DMS79 treated with DMSO at 0.1 percent for 48 hours (cell line): ENCODE measurements at regions not wholly inside any gene's neighbourhood (a gene's known extent, or its start where the extent isn't known, plus 50 kb on each side); places are given as distances from the start of the nearest gene placed in this dataset.

Experiments used
- DNase-seq: peaks from one replicate; lab custom pipeline; 2025; lab: John Stamatoyannopoulos, UW

DNA sequence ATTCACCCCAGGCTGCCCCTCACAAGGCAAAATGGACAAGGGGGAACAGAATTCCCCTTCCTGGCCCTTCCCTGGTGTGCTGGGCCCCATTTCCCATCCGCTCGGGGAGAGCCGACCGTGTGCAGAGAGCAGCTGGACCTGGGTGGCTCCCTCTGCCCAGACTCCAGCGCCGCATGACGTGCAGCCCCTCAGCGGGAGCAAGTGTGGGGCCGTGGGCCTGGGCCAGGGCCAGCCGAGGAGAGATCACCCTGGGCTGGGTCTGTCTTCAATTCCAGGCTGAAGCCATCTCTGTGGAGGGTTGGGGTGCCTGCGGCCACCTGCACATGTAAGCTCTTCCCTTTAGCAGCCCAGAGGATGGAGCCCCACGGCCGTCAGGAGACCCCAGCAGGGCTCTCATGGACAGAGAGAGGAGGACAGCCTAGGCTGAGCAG, 241.8 kb downstream of the TTLL2 start:
- DNase-seq: no peak

DNA sequence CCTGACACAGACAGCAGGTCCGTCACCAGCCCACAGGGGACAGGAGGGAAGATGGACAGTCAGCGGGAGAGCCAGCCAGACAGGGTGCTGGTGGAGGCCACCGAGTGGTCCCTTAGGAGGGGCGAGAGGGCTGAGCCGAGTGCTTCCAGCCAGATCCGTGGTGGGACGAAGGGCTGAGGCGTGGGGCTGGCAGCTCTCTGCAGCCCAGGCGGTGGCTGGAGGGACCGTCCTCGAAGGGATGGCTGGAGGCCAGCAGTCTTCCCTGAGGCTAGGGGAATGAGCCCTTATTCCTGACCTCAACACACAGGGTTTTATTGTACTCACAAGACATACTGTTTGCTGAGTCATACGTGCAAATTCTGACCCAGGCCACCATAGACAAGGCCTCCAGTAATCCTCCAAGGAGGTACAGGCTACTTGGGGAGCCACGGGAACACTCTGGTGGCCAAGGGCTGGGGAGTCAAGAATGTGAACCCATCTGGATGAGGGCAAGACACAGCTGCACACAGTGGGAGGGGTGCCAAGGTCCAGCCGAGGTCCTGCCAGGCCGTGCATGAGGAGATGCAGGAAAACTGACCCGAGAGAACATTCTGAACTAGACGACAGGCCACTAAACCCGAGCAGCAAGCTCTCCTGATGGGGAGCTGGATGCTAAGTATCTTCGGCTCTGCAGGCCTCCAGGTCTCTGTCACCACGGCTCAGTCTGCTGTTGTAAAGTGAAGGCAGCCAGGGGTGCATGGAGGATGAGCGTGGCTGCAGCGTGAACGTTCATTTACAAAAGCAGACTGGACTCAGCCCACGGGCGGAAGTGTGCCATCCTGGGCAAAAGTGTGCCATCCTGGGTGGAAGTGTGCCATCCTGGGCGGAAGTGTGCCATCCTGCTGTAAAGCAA, 242.5 kb downstream of the TTLL2 start:
- no peak for DNase-seq

DNA sequence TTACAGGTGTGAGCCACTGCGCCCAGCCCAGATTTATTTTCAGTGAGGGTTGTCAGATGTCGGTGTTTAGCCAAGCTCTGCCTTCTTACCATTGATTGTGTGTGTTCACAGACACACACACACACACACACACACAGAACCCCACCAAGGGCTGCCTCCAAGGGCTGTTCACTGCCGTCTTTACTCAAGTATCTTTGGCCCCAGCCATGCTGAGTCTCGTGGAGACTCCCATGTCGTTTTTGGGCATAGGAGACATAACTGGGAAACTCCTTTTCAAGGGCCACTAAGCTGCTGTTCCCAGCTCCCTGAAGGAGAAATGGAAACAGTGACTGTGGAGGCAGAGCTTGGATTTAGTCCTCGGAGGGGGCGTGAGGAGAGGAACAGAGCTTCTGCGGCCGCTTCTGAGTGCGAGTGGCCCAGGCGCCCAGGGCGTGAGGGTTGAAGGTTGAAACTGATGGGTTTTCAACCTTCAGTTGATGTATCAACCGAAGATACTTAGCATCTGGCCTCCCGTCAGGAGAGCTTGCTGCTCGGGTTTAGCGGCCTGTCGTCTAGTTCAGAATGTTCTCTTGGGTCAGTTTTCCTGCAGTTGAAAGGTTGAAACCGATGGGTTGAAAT, 243.6 kb downstream of the TTLL2 start:
- no peak for DNase-seq

DNA sequence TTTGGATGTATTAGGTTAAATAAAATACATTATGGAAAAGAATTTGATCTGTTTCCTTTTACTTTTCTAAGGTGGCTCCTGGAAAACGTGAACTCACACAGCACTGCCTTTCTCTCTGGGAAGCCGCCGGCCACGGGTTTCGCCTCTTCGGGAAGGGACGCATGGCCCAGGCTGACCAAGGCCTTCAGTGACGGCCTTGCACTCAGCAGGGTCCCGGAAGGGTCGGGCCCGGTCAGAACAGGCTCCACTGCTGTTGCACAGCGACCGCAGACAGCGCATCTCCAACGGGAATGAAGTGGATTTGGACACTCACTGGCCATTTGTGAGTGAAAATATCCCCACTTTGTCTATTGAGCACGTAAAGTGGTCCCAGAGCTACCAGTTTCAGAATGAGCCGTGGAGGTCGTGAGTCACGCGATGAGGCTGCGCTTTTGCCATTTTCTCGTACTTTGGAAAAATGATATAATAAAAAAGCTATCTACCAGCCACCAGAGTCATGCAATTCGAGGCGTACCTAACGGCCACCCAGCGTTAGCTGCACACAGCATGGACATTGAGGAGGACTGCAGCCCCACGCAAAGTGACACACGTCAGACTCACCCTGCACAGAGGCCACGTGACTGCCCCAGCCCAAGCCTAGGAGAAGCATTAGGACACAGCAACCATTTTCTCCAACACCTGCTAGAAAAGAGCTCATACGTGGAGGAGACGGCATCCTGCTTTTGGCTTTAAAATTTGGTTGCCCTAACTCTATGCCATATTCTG, 244.3 kb downstream of the TTLL2 start:
- no peak for DNase-seq

DNA sequence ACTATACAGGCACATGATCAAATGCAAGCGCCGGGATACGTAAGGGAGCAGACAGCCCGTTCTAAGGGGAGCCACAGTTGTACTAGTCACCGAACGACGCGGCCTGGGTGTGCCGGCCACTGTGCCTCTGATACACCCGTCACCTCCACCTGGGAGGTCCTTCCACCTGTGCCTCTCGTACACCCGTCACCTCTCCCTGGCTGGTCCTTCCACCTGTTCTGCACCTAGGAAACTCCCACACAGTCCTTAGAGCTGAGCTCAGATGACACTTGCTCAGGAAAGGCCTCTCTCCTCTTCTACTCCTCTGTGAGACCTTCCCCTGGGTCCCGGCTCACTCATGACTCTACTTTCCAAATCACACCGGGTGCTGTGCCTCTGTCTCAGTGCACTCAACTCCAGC, 245.0 kb downstream of the TTLL2 start:
- no peak for DNase-seq

DNA sequence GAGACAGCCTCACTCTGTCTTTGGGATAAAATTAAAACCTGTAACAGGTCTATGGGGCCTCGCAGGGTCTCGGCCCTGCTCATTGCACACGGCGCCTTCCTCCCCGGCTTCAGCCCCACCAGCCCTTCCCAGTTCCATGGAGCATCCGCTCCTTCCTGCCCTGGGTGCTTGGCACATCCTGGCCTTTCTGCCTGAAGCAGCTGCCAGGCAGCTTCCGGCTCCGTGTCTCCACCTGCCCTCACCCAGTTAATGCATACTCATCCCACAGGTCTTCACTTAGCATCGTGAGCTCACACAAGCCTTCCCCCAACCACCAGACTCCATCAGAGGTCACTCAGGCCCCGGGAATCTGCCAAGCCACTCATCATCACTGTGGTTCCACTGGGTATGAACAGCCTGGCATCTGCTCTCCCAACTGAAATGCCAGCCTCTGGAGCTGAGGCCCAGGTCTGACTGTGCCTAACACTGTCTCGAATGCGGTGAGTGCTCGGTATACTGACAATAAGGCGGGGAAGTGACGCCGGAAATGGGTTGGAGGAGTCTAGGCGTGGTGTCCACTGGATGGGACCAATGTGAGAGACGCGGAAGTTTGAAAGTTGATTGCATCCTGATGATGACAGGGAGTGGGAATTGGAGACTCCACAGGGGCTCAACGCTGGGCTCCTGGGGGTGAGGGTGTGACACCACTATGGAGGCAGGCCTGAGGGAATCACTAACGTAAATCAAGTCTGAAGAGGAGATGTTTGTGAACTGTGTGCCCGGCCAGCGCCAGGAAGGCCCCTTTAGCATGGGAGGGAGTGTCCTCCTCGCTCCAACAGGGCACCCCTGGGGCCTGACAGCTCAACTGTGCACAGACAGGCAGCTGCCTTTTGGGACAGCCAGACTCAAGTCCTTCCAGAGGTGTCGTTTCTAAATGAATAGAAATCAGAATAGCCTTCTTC, 245.8 kb downstream of the TTLL2 start:
- DNase-seq: no peak

DNA sequence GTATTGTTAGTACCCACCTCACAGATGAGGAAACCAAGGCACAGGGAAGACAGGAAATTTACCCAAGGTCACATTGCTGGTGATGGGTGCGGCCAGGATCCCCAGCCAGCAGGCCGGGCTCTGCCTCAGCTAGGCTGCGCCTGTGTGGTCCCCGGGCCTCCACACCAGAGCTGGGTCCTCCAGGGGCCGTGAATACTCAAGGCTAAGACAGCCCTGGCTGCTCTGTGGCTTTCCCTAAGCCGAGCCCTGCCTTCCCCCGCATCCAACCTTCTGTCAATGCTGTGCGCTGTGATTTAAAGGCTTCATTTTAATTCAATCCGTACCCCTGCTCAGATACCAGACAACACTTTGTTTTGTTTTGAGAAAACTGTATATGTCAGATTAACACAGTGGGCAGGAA, 246.7 kb downstream of the TTLL2 start:
- no peak for DNase-seq

DNA sequence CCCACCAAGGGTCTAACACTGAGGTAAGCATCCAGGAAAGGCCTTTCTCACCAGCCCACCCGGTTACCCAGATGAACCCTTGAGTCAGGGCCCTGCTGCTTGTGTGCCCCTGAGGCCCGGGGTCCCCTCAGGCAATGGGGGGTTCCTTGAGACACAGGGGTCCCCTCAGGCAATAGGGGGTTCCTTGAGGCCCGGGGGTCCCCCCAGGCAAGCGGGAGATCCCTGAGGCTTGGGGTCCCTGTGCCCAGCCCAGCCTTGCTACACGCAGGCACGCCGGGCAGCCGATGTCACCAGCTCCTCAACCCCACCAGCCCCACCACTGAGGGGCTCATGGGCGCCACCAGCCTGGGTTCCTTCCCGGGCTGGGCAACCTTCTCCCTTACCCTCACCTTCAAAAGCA, 247.2 kb downstream of the TTLL2 start:
- DNase-seq: no peak

DNA sequence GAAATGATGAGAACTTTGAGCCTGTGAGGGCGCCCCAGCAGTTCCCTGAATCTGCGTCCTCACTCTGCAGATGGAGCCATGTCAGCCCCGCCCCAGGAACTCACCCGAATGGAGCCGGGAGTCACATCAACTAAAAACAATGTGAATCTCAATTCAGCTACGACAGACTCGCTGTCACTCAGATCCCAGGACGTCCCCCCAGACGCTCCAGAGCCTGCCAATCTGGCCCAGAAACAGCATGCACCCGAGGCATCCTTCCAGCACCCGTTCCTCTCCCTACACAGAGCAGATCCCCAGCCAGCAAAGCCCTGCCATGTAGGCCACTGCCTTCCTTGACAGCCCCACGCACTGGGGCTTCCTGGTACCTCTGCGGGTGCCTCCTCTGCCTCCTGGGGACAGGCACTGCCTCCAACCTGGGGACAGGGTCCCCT, 248.0 kb downstream of the TTLL2 start:
- DNase-seq: no peak

DNA sequence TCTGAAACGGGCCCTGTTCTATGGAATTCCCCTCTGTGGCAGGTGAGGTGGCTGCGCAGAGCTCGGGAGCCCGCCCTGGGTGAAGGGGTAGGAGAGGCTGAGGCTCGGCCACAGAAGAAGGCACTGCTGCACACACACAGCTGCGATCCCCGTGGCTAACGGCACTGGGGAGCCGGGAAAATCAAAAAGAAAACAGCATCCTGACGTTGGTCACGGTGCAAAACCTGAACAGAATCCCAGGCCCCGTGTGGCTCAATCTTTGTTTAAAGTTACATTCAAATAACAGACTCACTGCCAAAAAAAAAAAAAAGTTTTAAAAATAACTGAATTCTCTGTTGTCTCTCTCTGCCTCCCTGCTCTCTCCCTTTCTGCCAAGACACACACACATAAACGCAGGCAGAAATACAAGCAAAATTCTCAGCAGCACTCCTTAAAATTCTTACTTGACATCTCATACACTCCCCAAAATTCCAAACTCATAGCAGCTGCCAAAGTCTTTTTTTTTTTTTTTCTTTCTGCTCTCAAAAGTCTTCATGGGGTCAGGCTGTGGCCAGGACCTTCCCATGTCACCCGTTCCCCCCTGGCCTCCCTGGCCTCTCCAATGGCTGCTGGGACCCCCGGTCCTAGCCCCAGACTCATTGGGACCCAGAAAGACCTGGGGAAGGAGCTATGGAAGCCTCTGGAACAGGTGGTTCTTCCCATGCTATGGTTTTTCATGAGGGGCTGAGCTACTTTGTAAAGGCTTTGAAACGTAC, 248.8 kb downstream of the TTLL2 start:
- no peak for DNase-seq

DNA sequence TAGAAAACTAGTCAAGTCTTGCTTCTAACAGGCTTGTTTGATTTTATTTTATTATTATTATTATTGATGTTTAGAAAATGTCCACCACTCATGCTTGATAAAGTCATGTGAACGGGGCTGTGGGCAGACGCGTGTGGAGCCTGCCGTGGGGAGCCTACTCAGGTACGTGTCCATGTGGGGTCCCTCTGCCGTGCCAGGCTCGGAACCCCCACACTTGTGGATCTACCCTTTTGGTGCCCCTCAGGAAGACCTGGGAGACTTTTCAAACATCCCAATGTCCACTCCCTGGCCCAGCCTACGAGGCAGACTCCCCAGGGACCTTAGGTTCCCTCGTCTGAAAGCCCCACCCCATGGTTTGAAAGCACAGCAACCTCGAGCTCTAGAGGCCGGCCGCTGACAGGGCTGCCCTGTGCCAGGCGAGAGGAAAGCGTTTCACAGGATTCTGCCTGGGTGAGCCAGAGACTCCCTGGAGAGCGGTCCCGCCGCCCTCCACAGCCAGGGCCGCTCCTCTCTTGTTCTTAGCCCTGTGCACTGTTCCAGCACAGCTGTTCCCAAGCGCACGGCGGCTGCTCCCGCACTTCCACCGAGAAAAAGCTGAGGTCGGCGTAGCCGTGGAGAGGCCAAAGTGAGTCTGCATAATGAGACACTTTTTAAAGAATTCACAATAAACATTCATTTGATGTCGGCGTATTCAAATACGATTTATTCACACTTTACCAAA, 249.7 kb downstream of the TTLL2 start:
- no peak for DNase-seq

DNA sequence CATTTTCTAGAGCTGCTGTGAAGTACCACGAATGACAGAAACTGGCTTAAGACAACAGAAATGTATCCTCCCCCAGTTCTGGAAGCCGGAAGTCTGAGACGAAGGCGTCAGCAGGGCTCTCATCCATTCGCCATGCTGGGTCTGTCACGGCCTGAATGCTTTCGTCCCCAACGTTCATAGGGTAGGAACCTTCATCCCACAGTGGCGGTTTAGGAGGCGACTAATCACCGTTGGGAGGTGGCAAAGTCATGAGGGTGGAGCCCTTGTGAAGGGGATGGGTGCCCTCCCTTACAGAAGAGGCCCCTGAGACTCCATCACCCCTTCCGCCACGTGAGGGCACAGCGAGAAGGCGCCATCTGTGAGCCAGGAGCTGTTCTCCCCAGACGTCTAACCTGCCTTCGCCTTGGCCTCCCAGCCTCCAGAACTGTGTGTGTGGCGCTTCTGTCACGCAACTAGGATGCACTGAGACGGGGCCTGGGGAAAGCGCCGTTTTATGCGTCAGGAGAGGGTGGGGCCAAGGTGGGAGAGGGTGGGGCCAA, 250.3 kb downstream of the TTLL2 start:
- no peak for DNase-seq

DNA sequence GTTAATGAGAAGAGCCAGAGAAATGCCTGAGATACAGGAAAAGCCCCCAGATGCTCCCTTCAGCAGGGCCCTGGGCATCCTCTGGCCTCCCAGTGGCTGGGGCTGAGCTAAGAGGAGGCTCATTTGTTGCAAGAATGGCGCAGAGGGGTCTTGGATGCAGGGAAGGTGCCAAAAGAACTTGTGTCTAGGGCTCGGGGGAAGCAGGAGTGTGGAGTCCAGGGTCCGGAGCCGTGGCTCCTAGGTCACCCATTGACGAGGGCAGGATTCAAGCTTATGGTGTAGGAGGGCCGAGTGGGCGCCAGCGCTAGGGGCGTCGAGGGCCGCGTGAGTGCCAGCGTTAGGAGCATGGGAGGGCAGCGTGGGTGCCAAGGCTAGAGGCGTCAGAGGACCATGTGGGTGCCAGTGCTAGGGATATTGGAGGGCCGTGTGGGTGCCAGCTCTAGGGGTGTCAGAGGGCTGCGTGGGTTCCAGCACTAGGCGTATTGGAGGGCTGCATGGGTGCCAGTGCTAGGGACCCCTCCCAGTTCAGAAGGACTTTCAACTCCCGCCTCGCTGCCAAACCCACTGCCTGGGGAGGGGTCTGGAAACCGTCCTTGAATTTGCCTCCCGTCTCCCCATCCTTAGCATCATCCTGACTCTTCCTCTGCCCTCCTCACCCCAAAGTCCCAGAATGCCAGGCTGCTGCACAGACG, 250.5 kb upstream of the AFDN start:
- DNase-seq: no peak

DNA sequence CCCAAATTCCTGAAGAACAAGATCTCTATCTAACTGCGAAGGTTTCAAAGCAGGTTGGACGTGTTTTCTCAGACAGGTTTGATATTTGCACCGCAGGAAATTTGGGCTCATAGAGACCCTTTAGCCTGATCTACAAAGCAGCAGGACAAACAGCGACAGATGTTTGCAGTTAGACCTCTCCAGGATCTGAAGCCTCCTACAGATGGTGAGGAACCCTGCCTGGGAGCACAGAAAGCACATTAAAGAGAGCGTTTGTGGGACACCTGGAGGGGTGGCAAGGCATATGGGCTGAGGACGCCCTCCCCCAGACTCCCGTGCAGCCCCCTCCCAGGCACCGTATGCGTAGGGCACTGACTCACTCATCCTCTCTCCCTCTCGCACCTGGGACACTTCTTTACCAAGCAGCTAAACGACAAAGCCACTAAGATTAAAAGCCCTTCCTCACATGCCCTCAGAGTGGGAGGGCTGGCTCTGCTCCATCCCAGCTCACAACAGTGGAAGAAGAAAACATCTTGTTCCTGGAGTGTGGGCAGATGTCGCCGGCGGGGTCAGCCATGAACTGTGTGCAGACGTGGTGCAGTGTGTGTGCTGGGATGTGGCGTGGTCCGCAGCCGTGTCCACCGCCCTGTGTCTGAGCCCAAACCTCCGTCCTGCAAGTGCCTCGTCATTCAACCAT, 249.7 kb upstream of the AFDN start:
- DNase-seq: no peak

DNA sequence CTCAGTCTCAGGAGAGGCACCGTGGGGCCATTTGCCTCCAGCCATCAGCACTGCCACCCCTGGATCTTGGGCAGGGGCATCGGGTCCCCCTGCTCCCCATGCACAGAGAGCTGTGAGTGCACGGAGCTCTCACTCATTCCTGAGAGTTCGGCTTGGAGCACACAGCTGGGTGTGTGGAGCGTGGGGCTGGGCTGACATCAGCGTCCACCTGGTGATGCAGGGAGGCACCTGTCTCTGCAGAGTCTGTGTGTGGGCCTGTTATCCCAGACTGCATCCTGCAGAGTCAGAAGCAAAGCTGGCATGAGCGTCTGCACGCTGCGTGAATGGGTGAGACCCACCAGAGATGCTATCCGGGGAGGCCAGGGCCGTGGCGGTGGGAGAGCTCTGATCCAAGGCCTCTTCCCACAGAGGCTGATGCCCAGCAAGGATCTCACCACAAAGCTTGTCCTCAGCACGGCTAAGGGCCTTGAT, 248.8 kb upstream of the AFDN start:
- DNase-seq: no peak

DNA sequence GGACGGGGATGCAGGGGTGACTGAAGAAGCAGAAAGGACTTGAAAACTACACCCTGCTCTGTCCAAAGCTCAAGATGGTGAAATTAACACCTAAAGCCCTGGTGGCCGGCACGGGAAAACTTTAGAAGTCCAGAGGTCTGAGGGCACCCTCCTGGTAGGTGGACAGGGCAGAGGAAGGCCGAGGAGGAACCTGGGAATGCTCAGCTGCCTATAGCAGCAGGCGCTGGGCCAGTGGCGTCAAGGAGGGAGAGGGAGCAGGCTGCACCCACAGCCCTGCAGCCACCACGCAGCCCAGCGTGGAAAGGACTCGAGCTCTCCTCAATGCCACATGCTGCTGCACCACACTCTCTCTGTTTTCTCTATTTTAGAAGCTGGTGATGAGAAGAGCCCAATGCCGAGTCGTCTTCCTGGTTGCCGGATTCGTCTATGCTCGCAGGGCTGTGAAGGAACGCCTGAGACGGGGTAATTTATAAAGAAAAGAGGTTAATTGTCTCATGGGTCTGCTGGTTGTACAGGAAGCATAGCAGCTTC, 248.3 kb upstream of the AFDN start:
- DNase-seq: no peak

DNA sequence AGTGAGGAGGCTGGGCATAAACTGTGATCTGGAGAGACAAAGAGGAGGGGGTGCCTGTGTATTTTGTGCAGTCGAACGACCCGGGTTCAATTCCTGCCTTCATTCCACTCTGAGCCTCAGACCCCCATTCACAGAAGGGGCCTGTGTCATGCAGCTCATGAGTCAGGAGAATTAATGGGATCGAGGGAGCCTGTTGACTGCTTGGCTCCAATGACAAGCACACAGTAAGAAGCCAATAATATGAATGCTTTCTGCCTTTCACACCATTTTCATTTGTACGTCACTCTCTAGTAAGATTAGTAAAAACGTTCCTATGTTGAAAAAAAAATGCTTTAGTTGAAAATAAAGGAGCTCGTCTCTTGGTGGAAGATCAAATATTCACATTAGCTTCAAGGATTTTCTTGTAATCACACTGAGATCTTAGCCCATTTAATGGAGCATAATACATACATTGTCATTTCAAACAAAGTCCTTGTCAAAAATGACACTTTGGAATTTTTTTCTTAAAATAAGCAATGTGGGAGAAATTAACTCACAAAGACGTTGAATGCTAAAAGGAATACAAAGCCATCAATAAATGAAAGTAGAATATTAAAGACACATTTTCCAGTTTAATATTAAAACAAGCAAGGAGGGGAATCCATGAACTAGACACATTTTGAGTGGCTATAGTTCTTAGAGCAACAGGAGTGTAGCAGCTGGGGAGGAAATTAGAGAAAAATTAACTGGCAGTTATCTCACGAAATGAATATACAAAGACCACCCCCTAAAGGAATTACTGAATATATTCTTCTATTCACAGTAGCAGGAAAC, 246.7 kb upstream of the AFDN start:
- no peak for DNase-seq

DNA sequence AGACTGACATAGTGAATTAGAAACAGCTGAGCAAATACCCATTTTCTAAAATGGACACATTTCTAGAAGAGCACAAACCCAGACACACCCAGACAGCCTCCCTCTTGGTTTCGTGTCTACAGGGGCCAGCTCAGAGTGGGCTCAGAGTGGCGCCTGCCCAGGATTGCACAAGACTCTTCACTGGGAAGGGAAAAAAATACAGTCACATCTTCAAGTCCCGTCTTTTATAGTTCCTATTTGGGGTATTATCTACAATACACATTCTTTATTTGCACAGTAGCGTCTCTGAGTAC, 246.1 kb upstream of the AFDN start:
- no peak for DNase-seq
